ENCODE measurements at regions not wholly inside any gene's neighbourhood (a gene's known extent, or its start where the extent isn't known, plus 50 kb on each side); places are given as distances from the start of the nearest gene placed in this dataset.

DNA sequence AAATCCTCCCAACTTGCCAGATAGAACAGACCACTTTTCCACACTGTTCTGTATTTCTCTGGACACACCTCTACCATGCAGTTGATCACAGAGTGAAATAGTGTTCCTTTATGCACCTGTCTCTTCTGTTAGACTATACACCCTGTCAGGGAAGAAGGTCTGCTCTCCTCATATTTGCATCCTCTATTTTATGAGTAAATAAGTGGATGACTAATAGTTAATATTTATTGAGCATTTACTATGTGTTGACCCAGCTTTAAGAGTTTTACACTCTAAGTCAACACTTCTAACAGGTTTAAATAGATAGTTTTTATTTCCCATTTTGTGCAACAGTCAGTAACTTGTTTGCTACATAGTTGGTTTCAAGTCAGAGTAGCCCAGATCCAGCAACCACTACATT lies 452.8 kb upstream of the MPDZ start:
- TF ChIP-seq CTCF (IDR thresholded peaks at IDR 0.05): no peak
- TF ChIP-seq EZH2 (IDR thresholded peaks at IDR 0.05; ENCODE audit: borderline replicate concordance, insufficient read depth, low read depth, low read length, poor library complexity, severe bottlenecking): no peak

All from B cell (primary cell).